ENCODE measurements at regions not wholly inside any gene's neighbourhood (a gene's known extent, or its start where the extent isn't known, plus 50 kb on each side); places are given as distances from the start of the nearest gene placed in this dataset.
A peak's percentile ranks its signal among the peaks of the same experiment; 100 is the strongest.

DNA sequence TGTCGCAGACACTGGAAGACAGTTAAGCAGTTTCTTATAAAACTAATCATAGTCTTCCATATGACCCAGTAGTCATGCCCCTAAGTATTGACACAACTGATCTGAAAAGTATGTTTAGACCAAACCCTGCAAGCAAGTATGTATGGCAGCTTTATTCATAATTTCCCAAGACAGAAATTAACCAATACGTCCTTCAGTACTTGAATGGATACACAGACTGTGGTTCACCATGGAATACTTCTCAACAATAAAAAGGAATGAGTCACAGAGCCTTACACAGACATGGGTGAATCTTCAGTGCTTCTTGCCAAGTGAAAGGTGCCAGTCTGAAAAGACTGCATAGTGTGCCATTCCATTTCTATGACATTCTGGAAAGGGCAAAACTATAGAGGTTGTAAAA, 50.2 kb upstream of the AKR1E2 start:
- H3K9me3 Mint-ChIP-seq, result no peaks in the 10 kb centered on the region
- peak overlapping the region; percentile 16 for H3K27ac Mint-ChIP-seq
- H3K27me3 Mint-ChIP-seq, result peaks cover 17% of the 10 kb centered on the region
- TF ChIP-seq, protein P1, sequence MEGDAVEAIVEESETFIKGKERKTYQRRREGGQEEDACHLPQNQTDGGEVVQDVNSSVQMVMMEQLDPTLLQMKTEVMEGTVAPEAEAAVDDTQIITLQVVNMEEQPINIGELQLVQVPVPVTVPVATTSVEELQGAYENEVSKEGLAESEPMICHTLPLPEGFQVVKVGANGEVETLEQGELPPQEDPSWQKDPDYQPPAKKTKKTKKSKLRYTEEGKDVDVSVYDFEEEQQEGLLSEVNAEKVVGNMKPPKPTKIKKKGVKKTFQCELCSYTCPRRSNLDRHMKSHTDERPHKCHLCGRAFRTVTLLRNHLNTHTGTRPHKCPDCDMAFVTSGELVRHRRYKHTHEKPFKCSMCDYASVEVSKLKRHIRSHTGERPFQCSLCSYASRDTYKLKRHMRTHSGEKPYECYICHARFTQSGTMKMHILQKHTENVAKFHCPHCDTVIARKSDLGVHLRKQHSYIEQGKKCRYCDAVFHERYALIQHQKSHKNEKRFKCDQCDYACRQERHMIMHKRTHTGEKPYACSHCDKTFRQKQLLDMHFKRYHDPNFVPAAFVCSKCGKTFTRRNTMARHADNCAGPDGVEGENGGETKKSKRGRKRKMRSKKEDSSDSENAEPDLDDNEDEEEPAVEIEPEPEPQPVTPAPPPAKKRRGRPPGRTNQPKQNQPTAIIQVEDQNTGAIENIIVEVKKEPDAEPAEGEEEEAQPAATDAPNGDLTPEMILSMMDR (IDR thresholded peaks at IDR 0.05), result no peak
- ChIA-PET POLR2A (no interaction called here), CTCF (no interaction called here)
- H3K4me3 Mint-ChIP-seq, result no peak overlapping the region
- DNase-seq (no peak), ATAC-seq (peak; percentile 42)
- intact Hi-C loops (cut with micrococcal nuclease), result no loop called here
- peaks cover 7% of the 10 kb centered on the region for H3K4me1 Mint-ChIP-seq (ENCODE audit: low read depth)
- H3K36me3 Mint-ChIP-seq (ENCODE audit: low read depth), result no peaks in the 10 kb centered on the region

DNA sequence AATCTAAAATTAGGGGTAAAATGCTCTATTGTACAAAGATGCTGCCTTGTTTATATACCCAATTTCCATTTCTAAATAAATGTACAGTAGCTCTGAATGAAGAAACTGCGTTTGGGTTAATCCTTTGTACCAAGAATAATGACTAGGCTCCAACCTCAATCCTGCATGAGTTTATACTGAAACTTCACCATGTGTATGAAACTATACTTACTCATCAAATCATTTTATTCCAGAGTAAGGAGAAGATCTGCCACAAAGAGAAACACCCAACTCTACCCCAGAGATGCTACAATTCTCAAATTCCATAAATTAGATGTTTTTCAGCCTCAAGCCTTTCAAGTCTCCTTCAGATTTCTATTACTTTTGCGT, 53.8 kb upstream of the AKR1E2 start:
- ATAC-seq (no peak), DNase-seq (no peak)
- POLR2A ChIA-PET, result no interaction called here
- intact Hi-C loops (cut with micrococcal nuclease), result no loop called here
- peaks cover 23% of the 10 kb centered on the region for H3K27me3 Mint-ChIP-seq
- H3K9me3 Mint-ChIP-seq, result no peaks in the 10 kb centered on the region
- no peak overlapping the region for H3K4me3 Mint-ChIP-seq
- CTCF ChIA-PET, result no interaction called here
- H3K27ac Mint-ChIP-seq, result no peak overlapping the region
- peaks cover 7% of the 10 kb centered on the region for H3K4me1 Mint-ChIP-seq (ENCODE audit: low read depth)
- no peaks in the 10 kb centered on the region for H3K36me3 Mint-ChIP-seq (ENCODE audit: low read depth)
- TF ChIP-seq, protein P1 (IDR thresholded peaks at IDR 0.05), result no peak

DNA sequence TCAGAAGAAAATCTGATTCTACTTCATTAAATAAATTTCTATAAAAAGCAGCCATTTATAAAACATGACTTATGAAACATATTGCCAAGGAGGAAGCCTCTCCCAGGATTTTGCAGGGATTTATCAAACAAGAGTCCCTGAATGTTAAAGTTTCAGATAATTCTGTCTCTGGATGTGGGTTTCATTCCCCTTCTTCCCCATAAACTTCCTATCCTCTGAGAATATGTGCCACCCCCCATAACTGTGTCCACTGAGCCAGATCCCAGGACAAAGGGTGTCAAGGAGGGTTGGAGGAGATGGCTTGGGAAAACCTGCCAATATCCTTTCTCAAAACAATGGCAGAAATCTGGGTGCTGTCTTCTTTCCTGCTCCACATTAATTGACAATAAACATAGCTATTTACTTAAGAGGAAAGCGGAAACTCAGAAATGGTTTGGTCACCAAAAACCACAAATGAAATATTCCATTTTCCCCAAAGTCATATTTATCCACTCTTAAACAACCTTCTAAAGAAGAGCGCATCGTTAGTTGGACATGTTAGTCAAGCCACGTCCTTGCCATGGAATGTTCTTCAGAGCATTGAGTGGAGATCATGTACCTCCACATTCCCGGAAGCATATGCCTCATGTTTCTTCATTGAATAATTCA, 54.3 kb upstream of the AKR1E2 start:
- ChIA-PET CTCF (no interaction called here), POLR2A (no interaction called here)
- TF ChIP-seq, protein P1 (IDR thresholded peaks at IDR 0.05), result no peak
- Mint-ChIP-seq H3K4me1 (ENCODE audit: low read depth) (peaks cover 7% of the 10 kb centered on the region), H3K27me3 (peaks cover 24% of the 10 kb centered on the region), H3K27ac (no peak overlapping the region), H3K9me3 (no peaks in the 10 kb centered on the region), H3K4me3 (no peak overlapping the region), H3K36me3 (ENCODE audit: low read depth) (no peaks in the 10 kb centered on the region)
- ATAC-seq, result no peak
- no peak for DNase-seq
- intact Hi-C loops (cut with micrococcal nuclease), result no loop called here

DNA sequence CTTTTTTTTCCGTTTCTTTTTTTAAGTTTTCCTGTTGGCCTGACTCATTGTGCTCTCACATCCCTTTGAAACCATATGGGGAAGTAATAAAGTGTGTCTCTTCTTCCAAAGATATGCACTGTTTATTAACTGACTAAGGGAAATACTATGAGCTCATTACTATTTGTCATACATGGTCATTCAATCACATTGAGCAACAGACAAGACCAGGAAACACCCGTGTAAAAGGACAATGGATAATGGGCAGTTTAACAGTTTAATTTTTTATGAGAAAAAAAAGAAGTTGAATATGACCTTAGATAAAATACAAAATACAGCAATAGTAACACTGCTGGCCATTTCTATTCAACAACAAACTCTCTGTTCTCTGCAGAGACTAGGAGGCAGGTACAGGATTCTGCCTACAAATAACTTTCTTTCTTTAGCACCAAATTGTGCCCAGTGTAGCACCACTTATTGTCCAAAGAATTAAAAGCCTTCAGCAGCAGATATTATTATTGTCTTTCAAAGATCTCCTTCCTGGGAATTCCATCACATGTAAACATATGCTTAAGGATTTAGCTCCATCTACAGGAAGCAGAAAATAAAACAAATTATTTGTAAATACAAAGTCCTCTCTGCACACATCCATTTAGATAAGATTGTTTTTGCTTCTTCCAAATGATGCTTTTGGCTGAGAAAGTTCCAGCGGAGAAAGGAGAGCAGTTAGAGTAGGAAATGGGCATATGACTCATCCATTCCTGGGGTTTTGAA, 55.0 kb upstream of the AKR1E2 start:
- DNase-seq (no peak), ATAC-seq (no peak)
- intact Hi-C loops (cut with micrococcal nuclease), result no loop called here
- POLR2A ChIA-PET, result no interaction called here
- H3K9me3 Mint-ChIP-seq, result no peaks in the 10 kb centered on the region
- no peak overlapping the region for H3K4me3 Mint-ChIP-seq
- CTCF ChIA-PET, result interaction anchor here (1.0 kb wide), 1 partner anchor 44 kb away, joined by 3 read pairs; no protein-coding TSS in a partner anchor
- no peak overlapping the region for H3K27ac Mint-ChIP-seq
- H3K4me1 Mint-ChIP-seq (ENCODE audit: low read depth), result peaks cover 2% of the 10 kb centered on the region
- H3K27me3 Mint-ChIP-seq, result peaks cover 26% of the 10 kb centered on the region
- TF ChIP-seq, protein P1 (IDR thresholded peaks at IDR 0.05), result no peak
- H3K36me3 Mint-ChIP-seq (ENCODE audit: low read depth), result no peaks in the 10 kb centered on the region

DNA sequence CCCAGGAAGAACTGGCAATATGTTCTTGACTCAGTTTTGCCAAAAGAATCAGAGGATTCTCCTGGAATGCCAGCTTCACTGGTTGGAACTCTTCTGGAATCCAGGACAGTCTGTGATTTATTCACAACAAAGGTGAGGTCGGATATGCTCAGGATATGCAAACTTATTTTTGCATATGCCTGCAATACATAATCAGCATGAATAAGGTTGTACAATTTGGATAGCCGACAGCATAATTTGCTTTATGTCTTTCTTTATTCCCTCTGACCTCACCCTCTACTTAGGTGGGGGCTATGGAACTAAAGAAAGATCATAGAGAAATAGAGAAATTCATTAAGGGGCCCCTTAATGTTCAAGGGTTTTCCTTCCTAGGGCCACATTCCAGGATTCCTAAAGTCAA, 57.6 kb upstream of the AKR1E2 start:
- Mint-ChIP-seq H3K27ac (no peak overlapping the region), H3K4me3 (no peak overlapping the region), H3K36me3 (ENCODE audit: low read depth) (no peaks in the 10 kb centered on the region), H3K9me3 (no peaks in the 10 kb centered on the region), H3K27me3 (peaks cover 27% of the 10 kb centered on the region), H3K4me1 (ENCODE audit: low read depth) (peaks cover 2% of the 10 kb centered on the region)
- intact Hi-C loops (cut with micrococcal nuclease), result no loop called here
- TF ChIP-seq, protein P1 (IDR thresholded peaks at IDR 0.05), result no peak
- DNase-seq (no peak), ATAC-seq (no peak)
- ChIA-PET CTCF (no interaction called here), POLR2A (no interaction called here)
